ENCODE measurements at regions not wholly inside any gene's neighbourhood (a gene's known extent, or its start where the extent isn't known, plus 50 kb on each side); places are given as distances from the start of the nearest gene placed in this dataset.
"Not testable (repeated sequence)": the region's sequence is repeated elsewhere in the genome, so short reads cannot be mapped to it uniquely, and the experiment has no call there.

GRCh38 chr3:75303741-75304140, 360.4 kb upstream of the FRG2C start:
- TF ChIP-seq GLIS3 (CRISPR knock-in tag; IDR thresholded peaks at IDR 0.05) (no peak), ESRRG (CRISPR knock-in tag; IDR thresholded peaks at IDR 0.05) (no peak), RARB (CRISPR knock-in tag; IDR thresholded peaks at IDR 0.05) (no peak), ZNF8 (CRISPR knock-in tag; IDR thresholded peaks at IDR 0.05) (no peak), SNAI2 (CRISPR knock-in tag; IDR thresholded peaks at IDR 0.05) (no peak), ARNTL (CRISPR knock-in tag; IDR thresholded peaks at IDR 0.05; ENCODE audit: borderline replicate concordance, low read depth) (no peak), TCF4 (CRISPR knock-in tag; IDR thresholded peaks at IDR 0.05; ENCODE audit: borderline replicate concordance) (no peak), ZFP3 (CRISPR knock-in tag; IDR thresholded peaks at IDR 0.05) (no peak)
- TF ChIP-seq, protein P1, sequence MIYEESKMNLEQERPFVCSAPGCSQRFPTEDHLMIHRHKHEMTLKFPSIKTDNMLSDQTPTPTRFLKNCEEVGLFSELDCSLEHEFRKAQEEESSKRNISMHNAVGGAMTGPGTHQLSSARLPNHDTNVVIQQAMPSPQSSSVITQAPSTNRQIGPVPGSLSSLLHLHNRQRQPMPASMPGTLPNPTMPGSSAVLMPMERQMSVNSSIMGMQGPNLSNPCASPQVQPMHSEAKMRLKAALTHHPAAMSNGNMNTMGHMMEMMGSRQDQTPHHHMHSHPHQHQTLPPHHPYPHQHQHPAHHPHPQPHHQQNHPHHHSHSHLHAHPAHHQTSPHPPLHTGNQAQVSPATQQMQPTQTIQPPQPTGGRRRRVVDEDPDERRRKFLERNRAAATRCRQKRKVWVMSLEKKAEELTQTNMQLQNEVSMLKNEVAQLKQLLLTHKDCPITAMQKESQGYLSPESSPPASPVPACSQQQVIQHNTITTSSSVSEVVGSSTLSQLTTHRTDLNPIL (CRISPR knock-in tag; IDR thresholded peaks at IDR 0.05; ENCODE audit: low read depth) = no peak
- TF ChIP-seq, protein P2, sequence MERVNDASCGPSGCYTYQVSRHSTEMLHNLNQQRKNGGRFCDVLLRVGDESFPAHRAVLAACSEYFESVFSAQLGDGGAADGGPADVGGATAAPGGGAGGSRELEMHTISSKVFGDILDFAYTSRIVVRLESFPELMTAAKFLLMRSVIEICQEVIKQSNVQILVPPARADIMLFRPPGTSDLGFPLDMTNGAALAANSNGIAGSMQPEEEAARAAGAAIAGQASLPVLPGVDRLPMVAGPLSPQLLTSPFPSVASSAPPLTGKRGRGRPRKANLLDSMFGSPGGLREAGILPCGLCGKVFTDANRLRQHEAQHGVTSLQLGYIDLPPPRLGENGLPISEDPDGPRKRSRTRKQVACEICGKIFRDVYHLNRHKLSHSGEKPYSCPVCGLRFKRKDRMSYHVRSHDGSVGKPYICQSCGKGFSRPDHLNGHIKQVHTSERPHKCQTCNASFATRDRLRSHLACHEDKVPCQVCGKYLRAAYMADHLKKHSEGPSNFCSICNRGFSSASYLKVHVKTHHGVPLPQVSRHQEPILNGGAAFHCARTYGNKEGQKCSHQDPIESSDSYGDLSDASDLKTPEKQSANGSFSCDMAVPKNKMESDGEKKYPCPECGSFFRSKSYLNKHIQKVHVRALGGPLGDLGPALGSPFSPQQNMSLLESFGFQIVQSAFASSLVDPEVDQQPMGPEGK (CRISPR knock-in tag; IDR thresholded peaks at IDR 0.05; ENCODE audit: borderline replicate concordance) = no peak
- no peak for ATAC-seq

DNA sequence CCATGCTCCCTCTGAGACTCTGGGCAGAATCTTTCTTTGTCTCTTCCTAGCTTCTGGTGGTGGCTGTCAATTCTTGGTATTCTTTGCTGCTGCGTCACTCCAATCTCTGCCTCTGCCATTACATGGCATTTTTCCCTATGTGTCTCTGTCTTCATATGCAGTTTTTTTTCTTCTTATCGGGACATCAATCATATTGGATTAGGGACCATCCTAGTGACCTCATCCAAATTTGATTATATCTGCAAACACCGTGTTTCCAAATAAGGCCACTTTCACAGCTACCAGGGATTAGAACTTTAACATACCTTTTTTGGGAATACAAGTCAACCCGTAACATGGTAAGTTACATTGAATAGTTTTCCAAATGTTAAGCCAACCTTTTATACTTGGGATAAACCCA, 358.2 kb upstream of the FRG2C start:
- TF ChIP-seq, protein P3, sequence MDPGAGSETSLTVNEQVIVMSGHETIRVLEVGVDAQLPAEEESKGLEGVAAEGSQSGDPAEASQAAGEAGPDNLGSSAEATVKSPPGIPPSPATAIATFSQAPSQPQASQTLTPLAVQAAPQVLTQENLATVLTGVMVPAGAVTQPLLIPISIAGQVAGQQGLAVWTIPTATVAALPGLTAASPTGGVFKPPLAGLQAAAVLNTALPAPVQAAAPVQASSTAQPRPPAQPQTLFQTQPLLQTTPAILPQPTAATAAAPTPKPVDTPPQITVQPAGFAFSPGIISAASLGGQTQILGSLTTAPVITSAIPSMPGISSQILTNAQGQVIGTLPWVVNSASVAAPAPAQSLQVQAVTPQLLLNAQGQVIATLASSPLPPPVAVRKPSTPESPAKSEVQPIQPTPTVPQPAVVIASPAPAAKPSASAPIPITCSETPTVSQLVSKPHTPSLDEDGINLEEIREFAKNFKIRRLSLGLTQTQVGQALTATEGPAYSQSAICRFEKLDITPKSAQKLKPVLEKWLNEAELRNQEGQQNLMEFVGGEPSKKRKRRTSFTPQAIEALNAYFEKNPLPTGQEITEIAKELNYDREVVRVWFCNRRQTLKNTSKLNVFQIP (CRISPR knock-in tag; IDR thresholded peaks at IDR 0.05; ENCODE audit: borderline replicate concordance, low read depth) = no peak
- no peak for TF ChIP-seq PPARA (CRISPR knock-in tag; IDR thresholded peaks at IDR 0.05; ENCODE audit: borderline replicate concordance)
- TF ChIP-seq ZNF70 (CRISPR knock-in tag; IDR thresholded peaks at IDR 0.05) = no peak
- TF ChIP-seq TOX (CRISPR knock-in tag; IDR thresholded peaks at IDR 0.05; ENCODE audit: borderline replicate concordance) = no peak
- TF ChIP-seq ZFP30 (CRISPR knock-in tag; IDR thresholded peaks at IDR 0.05) = no peak
- TF ChIP-seq, protein P1 (CRISPR knock-in tag; IDR thresholded peaks at IDR 0.05; ENCODE audit: low read depth) = no peak
- TF ChIP-seq SNAI2 (CRISPR knock-in tag; IDR thresholded peaks at IDR 0.05) = no peak
- TF ChIP-seq ARNTL (CRISPR knock-in tag; IDR thresholded peaks at IDR 0.05; ENCODE audit: borderline replicate concordance, low read depth) = no peak
- TF ChIP-seq RARB (CRISPR knock-in tag; IDR thresholded peaks at IDR 0.05) = no peak
- TF ChIP-seq BACH2 (CRISPR knock-in tag; IDR thresholded peaks at IDR 0.05; ENCODE audit: borderline replicate concordance) = no peak
- no peak for TF ChIP-seq ESRRG (CRISPR knock-in tag; IDR thresholded peaks at IDR 0.05)
- no peak for TF ChIP-seq ZNF565 (CRISPR knock-in tag; conservative IDR thresholded peaks at IDR 0.05; ENCODE audit: low read depth)
- no peak for TF ChIP-seq ZC3H10 (CRISPR knock-in tag; IDR thresholded peaks at IDR 0.05)
- TF ChIP-seq ZNF8 (CRISPR knock-in tag; IDR thresholded peaks at IDR 0.05) = no peak
- TF ChIP-seq ZFP3 (CRISPR knock-in tag; IDR thresholded peaks at IDR 0.05) = no peak
- no peak for TF ChIP-seq GLIS3 (CRISPR knock-in tag; IDR thresholded peaks at IDR 0.05)
- TF ChIP-seq, protein P2 (CRISPR knock-in tag; IDR thresholded peaks at IDR 0.05; ENCODE audit: borderline replicate concordance) = no peak
- no peak for TF ChIP-seq TCF4 (CRISPR knock-in tag; IDR thresholded peaks at IDR 0.05; ENCODE audit: borderline replicate concordance)
- ATAC-seq = no peak

DNA sequence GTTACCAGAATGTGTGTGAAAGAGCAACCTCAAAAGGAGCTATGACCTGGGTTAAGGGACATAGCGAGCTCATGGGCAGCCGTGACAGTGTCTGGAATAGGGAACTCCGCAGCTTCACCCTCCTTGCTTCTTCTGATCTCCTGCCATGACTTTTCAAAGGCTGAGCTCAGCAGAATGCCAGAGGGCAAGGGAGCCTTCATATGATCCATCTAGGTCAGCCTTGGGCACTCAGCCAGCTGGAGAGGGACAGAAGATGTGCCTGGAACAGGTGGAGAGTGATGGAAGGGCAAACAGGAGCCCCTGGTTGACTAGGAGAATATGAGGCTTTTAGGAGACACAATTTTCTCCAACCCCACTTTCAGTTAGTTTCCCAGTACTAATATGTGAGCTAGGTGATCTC, 352.8 kb upstream of the FRG2C start:
- ATAC-seq = not testable (repeated sequence)

GRCh38 chr3:75312469-75312868, 351.7 kb upstream of the FRG2C start:
- not testable (repeated sequence) for ATAC-seq

DNA sequence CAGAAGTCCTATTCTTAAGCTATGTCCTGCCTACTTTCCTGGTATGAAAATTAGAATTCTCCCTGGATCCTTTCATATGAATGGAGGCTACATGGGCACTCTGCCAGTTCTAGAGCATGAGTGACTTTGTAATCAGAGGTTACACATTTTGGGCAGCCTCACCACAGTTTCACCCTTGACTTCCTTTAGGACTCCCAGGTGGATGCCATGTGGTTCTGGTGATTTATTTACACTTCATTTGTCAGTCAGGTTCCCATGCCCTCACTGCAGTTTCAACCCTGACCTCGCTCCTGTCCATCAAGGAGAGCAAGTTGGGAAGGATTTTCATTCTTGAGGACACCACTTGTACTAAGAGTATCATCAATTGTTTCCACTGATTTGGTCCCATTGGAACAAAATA, 344.4 kb upstream of the FRG2C start:
- ATAC-seq = not testable (repeated sequence)

All from SK-N-SH treated with all-trans-retinoic acid at 6 μM for 48 hours (cell line).